ENCODE measurements at regions not wholly inside any gene's neighbourhood (a gene's known extent, or its start where the extent isn't known, plus 50 kb on each side); places are given as distances from the start of the nearest gene placed in this dataset.

GRCh38 chr6:113289166-113289565 is 568.0 kb upstream of the MARCKS start:
- TF ChIP-seq CTCF (IDR thresholded peaks at IDR 0.05) (no peak), POLR2A (IDR thresholded peaks at IDR 0.05) (no peak)
- no peaks in the 10 kb centered on the region for H3K36me3 ChIP-seq
- H3K4me1 ChIP-seq = no peaks in the 10 kb centered on the region
- no peak overlapping the region for H3K27ac ChIP-seq
- H3K27me3 ChIP-seq = no peaks in the 10 kb centered on the region
- H3K9me3 ChIP-seq = no peaks in the 10 kb centered on the region
- DNase-seq = no peak
- H3K4me3 ChIP-seq = no peak overlapping the region

GRCh38 chr6:113290684-113291083 is 566.5 kb upstream of the MARCKS start:
- TF ChIP-seq CTCF (IDR thresholded peaks at IDR 0.05) = no peak
- no peak for TF ChIP-seq POLR2A (IDR thresholded peaks at IDR 0.05)
- Histone ChIP-seq H3K4me1 (no peaks in the 10 kb centered on the region), H3K36me3 (no peaks in the 10 kb centered on the region), H3K27me3 (no peaks in the 10 kb centered on the region), H3K4me3 (no peak overlapping the region), H3K27ac (no peak overlapping the region), H3K9me3 (no peaks in the 10 kb centered on the region)
- no peak for DNase-seq

- Histone ChIP-seq H3K4me1 (no peaks in the 10 kb centered on the region), H3K9me3 (no peaks in the 10 kb centered on the region), H3K27ac (no peak overlapping the region), H3K4me3 (no peak overlapping the region), H3K36me3 (no peaks in the 10 kb centered on the region), H3K27me3 (no peaks in the 10 kb centered on the region)
- no peak for DNase-seq
- TF ChIP-seq POLR2A (IDR thresholded peaks at IDR 0.05) (no peak), CTCF (IDR thresholded peaks at IDR 0.05) (no peak)
These were observed 565.2 kb upstream of the MARCKS start for GRCh38 chr6:113291751-113292445.

- no peak overlapping the region for H3K27ac ChIP-seq
- TF ChIP-seq CTCF (IDR thresholded peaks at IDR 0.05) (no peak), POLR2A (IDR thresholded peaks at IDR 0.05) (no peak)
- no peaks in the 10 kb centered on the region for H3K36me3 ChIP-seq
- no peaks in the 10 kb centered on the region for H3K4me1 ChIP-seq
- H3K9me3 ChIP-seq = no peaks in the 10 kb centered on the region
- H3K27me3 ChIP-seq = no peaks in the 10 kb centered on the region
- no peak overlapping the region for H3K4me3 ChIP-seq
- no peak for DNase-seq
These were observed 564.3 kb upstream of the MARCKS start for GRCh38 chr6:113292646-113293422.

GRCh38 chr6:113293423-113293740 is 563.8 kb upstream of the MARCKS start:
- no peak overlapping the region for H3K4me3 ChIP-seq
- TF ChIP-seq CTCF (IDR thresholded peaks at IDR 0.05) (no peak), POLR2A (IDR thresholded peaks at IDR 0.05) (no peak)
- H3K27me3 ChIP-seq = no peaks in the 10 kb centered on the region
- no peak for DNase-seq
- H3K27ac ChIP-seq = no peak overlapping the region
- no peaks in the 10 kb centered on the region for H3K9me3 ChIP-seq
- no peaks in the 10 kb centered on the region for H3K4me1 ChIP-seq
- no peaks in the 10 kb centered on the region for H3K36me3 ChIP-seq
